DMS114 treated with DMSO at 0.1 percent for 48 hours (cell line): ENCODE measurements at regions not wholly inside any gene's neighbourhood (a gene's known extent, or its start where the extent isn't known, plus 50 kb on each side); places are given as distances from the start of the nearest gene placed in this dataset.
"Not testable (repeated sequence)": the region's sequence is repeated elsewhere in the genome, so short reads cannot be mapped to it uniquely, and the experiment has no call there.

Experiments used
- DNase-seq: peaks from one replicate; lab custom pipeline; 2025; ENCODE audit not compliant: unreplicated experiment; lab: John Stamatoyannopoulos, UW

GRCh38 chr5:3324421-3325101, 271.1 kb upstream of the IRX1 start:
- no peak for DNase-seq

- not testable (repeated sequence) for DNase-seq
These were observed 271.7 kb upstream of the IRX1 start for GRCh38 chr5:3323966-3324365.

GRCh38 chr5:3323144-3323543, 272.5 kb upstream of the IRX1 start:
- DNase-seq: no peak

GRCh38 chr5:3322642-3323041, 273.0 kb upstream of the IRX1 start:
- no peak for DNase-seq

GRCh38 chr5:3321923-3322322, 273.7 kb upstream of the IRX1 start:
- DNase-seq: no peak

- DNase-seq: no peak
These were observed 274.4 kb upstream of the IRX1 start for GRCh38 chr5:3321119-3321760.

GRCh38 chr5:3320317-3320875, 275.2 kb upstream of the IRX1 start:
- DNase-seq: no peak

GRCh38 chr5:3317051-3317795, 278.4 kb upstream of the IRX1 start:
- no peak for DNase-seq

- DNase-seq: no peak
These were observed 282.1 kb upstream of the IRX1 start for GRCh38 chr5:3313569-3313968.

- no peak for DNase-seq
These were observed 283.3 kb upstream of the IRX1 start for GRCh38 chr5:3312299-3312698.

GRCh38 chr5:3311433-3311832, 284.2 kb upstream of the IRX1 start:
- DNase-seq: no peak

- DNase-seq: no peak
These were observed 284.9 kb upstream of the IRX1 start for GRCh38 chr5:3310541-3311261.

GRCh38 chr5:3309538-3309937, 286.1 kb upstream of the IRX1 start:
- no peak for DNase-seq

GRCh38 chr5:3307982-3308621, 287.5 kb upstream of the IRX1 start:
- no peak for DNase-seq

- DNase-seq: no peak
These were observed 290.2 kb upstream of the IRX1 start for GRCh38 chr5:3305432-3305831.

- DNase-seq: no peak
These were observed 291.3 kb upstream of the IRX1 start for GRCh38 chr5:3304346-3304745.

GRCh38 chr5:3303777-3304176, 291.9 kb upstream of the IRX1 start:
- no peak for DNase-seq

- DNase-seq: no peak
These were observed 293.4 kb upstream of the IRX1 start for GRCh38 chr5:3302228-3302627.

- no peak for DNase-seq
These were observed 294.3 kb upstream of the IRX1 start for GRCh38 chr5:3301306-3301705.

GRCh38 chr5:3300726-3301125, 294.9 kb upstream of the IRX1 start:
- no peak for DNase-seq

GRCh38 chr5:3299441-3299840, 296.2 kb upstream of the IRX1 start:
- DNase-seq: no peak
